ENCODE measurements at regions not wholly inside any gene's neighbourhood (a gene's known extent, or its start where the extent isn't known, plus 50 kb on each side); places are given as distances from the start of the nearest gene placed in this dataset.

- no peak for TF ChIP-seq CTCF (IDR thresholded peaks at IDR 0.05; ENCODE audit: insufficient read depth, low read depth, low read length)
- TF ChIP-seq EZH2 (IDR thresholded peaks at IDR 0.05; ENCODE audit: insufficient read depth, low read length) = no peak
Measured at GRCh38 chr20:60587986-60588385, 629.8 kb downstream of the CDH26 start.

All from astrocyte (in vitro differentiated cells and primary cell).